SKM-1 treated with dmso at 0.1 percent for 144 hours (cell line): ENCODE measurements at regions not wholly inside any gene's neighbourhood (a gene's known extent, or its start where the extent isn't known, plus 50 kb on each side); places are given as distances from the start of the nearest gene placed in this dataset.

Source experiments
- DNase-seq: peaks from one replicate; lab custom pipeline; 2025; ENCODE audit not compliant: unreplicated experiment; lab: John Stamatoyannopoulos, UW

GRCh38 chr5:118692811-118693342, 295.5 kb downstream of the DTWD2 start:
- no peak for DNase-seq

GRCh38 chr5:118687661-118688621, 300.4 kb downstream of the DTWD2 start:
- DNase-seq, result no peak

GRCh38 chr5:118687100-118687499, 301.2 kb downstream of the DTWD2 start:
- DNase-seq, result no peak

- no peak for DNase-seq
Observed at GRCh38 chr5:118681655-118682054, 306.7 kb downstream of the DTWD2 start.

GRCh38 chr5:118679264-118679940, 308.9 kb downstream of the DTWD2 start:
- DNase-seq, result no peak

GRCh38 chr5:118678746-118679145, 309.6 kb downstream of the DTWD2 start:
- DNase-seq, result no peak

- no peak for DNase-seq
Observed at GRCh38 chr5:118675247-118675646, 313.1 kb downstream of the DTWD2 start.

- no peak for DNase-seq
Observed at GRCh38 chr5:118657576-118657975, 330.8 kb downstream of the DTWD2 start.

GRCh38 chr5:118653872-118654271, 334.5 kb downstream of the DTWD2 start:
- no peak for DNase-seq

- no peak for DNase-seq
Observed at GRCh38 chr5:118653183-118653582, 335.2 kb downstream of the DTWD2 start.

GRCh38 chr5:118651002-118651401, 337.3 kb downstream of the DTWD2 start:
- DNase-seq, result no peak

GRCh38 chr5:118647587-118647986, 340.8 kb downstream of the DTWD2 start:
- no peak for DNase-seq

- DNase-seq, result no peak
Observed at GRCh38 chr5:118646917-118647316, 341.4 kb downstream of the DTWD2 start.

- DNase-seq, result no peak
Observed at GRCh38 chr5:118637947-118638670, 350.2 kb downstream of the DTWD2 start.

- DNase-seq, result no peak
Observed at GRCh38 chr5:118628660-118629354, 359.5 kb downstream of the DTWD2 start.

- no peak for DNase-seq
Observed at GRCh38 chr5:118620233-118620632, 368.1 kb downstream of the DTWD2 start.

- DNase-seq, result no peak
Observed at GRCh38 chr5:118619823-118620222, 368.5 kb downstream of the DTWD2 start.

- DNase-seq, result no peak
Observed at GRCh38 chr5:118616281-118616680, 372.1 kb downstream of the DTWD2 start.

GRCh38 chr5:118614731-118615456, 373.5 kb downstream of the DTWD2 start:
- DNase-seq, result no peak

- DNase-seq, result peak; percentile 51
Observed at GRCh38 chr5:118611332-118611945, 376.9 kb downstream of the DTWD2 start.
